CD4-positive, alpha-beta T cell (primary cell): ENCODE measurements at regions not wholly inside any gene's neighbourhood (a gene's known extent, or its start where the extent isn't known, plus 50 kb on each side); places are given as distances from the start of the nearest gene placed in this dataset.

Source experiments
- ATAC-seq: fragments of 200-7000 bp; cut with Tn5 transposase; one replicate; pipeline ENCODE4 v1.10.0; 2022; ENCODE audit warnings: mild to moderate bottlenecking; ENCODE audit not compliant: poor library complexity
- CTCF ChIA-PET: fragments of 350-600 bp; sonication (Branson Sonifier 250); formaldehyde crosslinking; loops from one replicate; lab custom pipeline; 2021; ENCODE audit warnings: antibody characterized with exemption, inconsistent platforms; lab: Charles Lee
- POLR2A ChIA-PET: fragments of 350-600 bp; sonication (Branson Sonifier 250); formaldehyde crosslinking; loops from one replicate; lab custom pipeline; 2021; ENCODE audit warnings: antibody characterized with exemption, inconsistent platforms; lab: Charles Lee
- DNase-seq, 14 experiments: peaks; one replicate each; pipeline ENCODE4 v3.0.0-alpha.2; 2013 to 2020; ENCODE audit warnings: mixed read lengths in 2 of 14
- H3K27ac ChIP-seq, 2 donors: one replicate each; pipeline versions ENCODE4 v1.5.1 to v1.7.0; 2013; ENCODE audit warnings: low read length in 2 of 2, low read depth in 1 of 2, mild to moderate bottlenecking in 1 of 2
- H3K27me3 ChIP-seq, 2 experiments: 1 replicate in 1 of 2; 2 replicates in 1 of 2; pipeline versions ENCODE4 v1.6.1 to v1.7.0; 2013; ENCODE audit warnings: low read length in 2 of 2, control low read depth in 1 of 2, mild to moderate bottlenecking in 1 of 2, moderate library complexity in 1 of 2; ENCODE audit not compliant: insufficient read depth in 2 of 2, control insufficient read depth in 1 of 2
- H3K36me3 ChIP-seq: one replicate; pipeline ENCODE4 v1.6.1; 2013; ENCODE audit warnings: low read length, control low read depth; ENCODE audit not compliant: insufficient read depth
- H3K4me1 ChIP-seq: one replicate; pipeline ENCODE4 v1.6.1; 2013; ENCODE audit warnings: low read length, control low read depth; ENCODE audit not compliant: insufficient read depth
- H3K4me3 ChIP-seq: one replicate; pipeline ENCODE4 v1.5.1; 2013; ENCODE audit warnings: mild to moderate bottlenecking, low read length, moderate library complexity
- H3K9me3 ChIP-seq, 2 experiments: 1 replicate in 1 of 2; 2 replicates in 1 of 2; pipeline versions ENCODE4 v1.6.1 to v1.7.0; 2013; ENCODE audit warnings: low read length in 2 of 2, mild to moderate bottlenecking in 2 of 2, control low read depth in 1 of 2, moderate library complexity in 1 of 2; ENCODE audit not compliant: control insufficient read depth in 1 of 2, insufficient read depth in 1 of 2
- H3K27ac Mint-ChIP-seq: one replicate; pipeline ENCODE4 v1.8.0; 2020; ENCODE audit warnings: mixed read lengths
- H3K27me3 Mint-ChIP-seq: one replicate; pipeline ENCODE4 v1.8.0; 2021; ENCODE audit warnings: mixed read lengths
- H3K36me3 Mint-ChIP-seq: one replicate; pipeline ENCODE4 v1.8.0; 2021; ENCODE audit warnings: low read depth, mixed read lengths
- H3K4me1 Mint-ChIP-seq: one replicate; pipeline ENCODE4 v1.8.0; 2021; ENCODE audit warnings: low read depth, mixed read lengths
- H3K4me3 Mint-ChIP-seq: one replicate; pipeline ENCODE4 v1.8.0; 2020; ENCODE audit warnings: mild to moderate bottlenecking, mixed read lengths
- H3K9me3 Mint-ChIP-seq: one replicate; pipeline ENCODE4 v1.8.0; 2020; ENCODE audit warnings: mixed read lengths
- intact Hi-C, 2 experiments: fragments of 100-400 bp; cut with DNase I in 1 of 2; cut with micrococcal nuclease in 1 of 2; formaldehyde crosslinking; loops; one replicate each; pipeline versions ENCODE4 v1.15.1 to v1.9.0; 2023 to 2025; cut with DNase I, micrococcal nuclease
- TF ChIP-seq, protein P1 (sequence below): fragments of 200-600 bp; IDR thresholded peaks from one replicate; pipeline ENCODE4 v1.8.0; 2022; ENCODE audit warnings: antibody characterized with exemption, mild to moderate bottlenecking

DNA sequence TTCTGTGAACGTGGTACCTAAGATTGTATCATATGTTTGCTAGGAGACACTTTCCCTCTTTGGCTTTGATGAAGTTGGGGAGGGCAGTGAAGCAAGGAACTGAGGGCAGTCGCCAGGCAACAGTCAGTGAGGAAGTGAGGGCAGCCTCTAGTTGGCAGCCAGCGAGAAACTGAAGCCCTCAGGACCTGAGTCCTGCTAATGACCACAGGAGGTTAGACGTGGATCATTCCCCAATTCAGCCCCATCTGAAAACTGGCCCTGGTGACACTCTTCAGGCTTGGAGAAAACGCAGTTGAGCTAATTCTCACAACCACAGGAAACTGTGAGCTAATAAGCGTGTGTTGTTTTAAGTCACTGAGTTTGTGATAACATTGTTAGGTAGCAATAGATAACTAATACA, 84.5 kb upstream of the REG3G start:
- no peak overlapping the region for H3K27ac Mint-ChIP-seq

DNA sequence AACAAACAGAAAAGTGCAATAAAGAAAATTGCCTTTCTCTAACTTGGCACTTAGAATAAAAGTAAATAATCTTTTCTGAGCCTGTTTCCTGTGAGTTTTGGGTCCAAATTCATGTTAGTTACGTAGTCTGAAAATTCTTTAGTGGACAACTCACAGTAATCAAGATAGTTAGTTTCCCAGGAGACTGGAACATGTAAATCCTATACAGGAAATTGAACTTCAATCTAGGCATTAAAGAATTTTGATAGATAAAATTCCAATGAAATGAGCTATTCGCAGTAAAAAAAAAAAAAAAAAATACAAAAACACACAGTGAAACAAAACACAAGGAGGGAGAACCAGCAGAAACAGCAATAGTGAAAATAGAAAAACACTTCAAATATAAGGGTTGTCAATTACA, 83.8 kb upstream of the REG3G start:
- no peaks in the 10 kb centered on the region for H3K27me3 Mint-ChIP-seq
- Histone ChIP-seq H3K36me3 (no peaks in the 10 kb centered on the region), H3K4me1 (no peaks in the 10 kb centered on the region), H3K27me3 (no peaks in the 10 kb centered on the region), H3K9me3 (peaks cover 0 to 12% of the 10 kb centered on the region in 2 experiments), H3K27ac (no peak overlapping the region), H3K4me3 (no peak overlapping the region)
- ATAC-seq (no peak), DNase-seq (no peak)
- intact Hi-C loops: no loop called here
- TF ChIP-seq, protein P1, sequence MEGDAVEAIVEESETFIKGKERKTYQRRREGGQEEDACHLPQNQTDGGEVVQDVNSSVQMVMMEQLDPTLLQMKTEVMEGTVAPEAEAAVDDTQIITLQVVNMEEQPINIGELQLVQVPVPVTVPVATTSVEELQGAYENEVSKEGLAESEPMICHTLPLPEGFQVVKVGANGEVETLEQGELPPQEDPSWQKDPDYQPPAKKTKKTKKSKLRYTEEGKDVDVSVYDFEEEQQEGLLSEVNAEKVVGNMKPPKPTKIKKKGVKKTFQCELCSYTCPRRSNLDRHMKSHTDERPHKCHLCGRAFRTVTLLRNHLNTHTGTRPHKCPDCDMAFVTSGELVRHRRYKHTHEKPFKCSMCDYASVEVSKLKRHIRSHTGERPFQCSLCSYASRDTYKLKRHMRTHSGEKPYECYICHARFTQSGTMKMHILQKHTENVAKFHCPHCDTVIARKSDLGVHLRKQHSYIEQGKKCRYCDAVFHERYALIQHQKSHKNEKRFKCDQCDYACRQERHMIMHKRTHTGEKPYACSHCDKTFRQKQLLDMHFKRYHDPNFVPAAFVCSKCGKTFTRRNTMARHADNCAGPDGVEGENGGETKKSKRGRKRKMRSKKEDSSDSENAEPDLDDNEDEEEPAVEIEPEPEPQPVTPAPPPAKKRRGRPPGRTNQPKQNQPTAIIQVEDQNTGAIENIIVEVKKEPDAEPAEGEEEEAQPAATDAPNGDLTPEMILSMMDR: no peak
- H3K4me1 Mint-ChIP-seq: no peaks in the 10 kb centered on the region
- peaks cover 7% of the 10 kb centered on the region for H3K9me3 Mint-ChIP-seq
- H3K27ac Mint-ChIP-seq: no peak overlapping the region
- no peaks in the 10 kb centered on the region for H3K36me3 Mint-ChIP-seq
- POLR2A ChIA-PET: no interaction called here
- CTCF ChIA-PET: no interaction called here
- no peak overlapping the region for H3K4me3 Mint-ChIP-seq

More for the DNA sequence above, 84.5 kb upstream of the REG3G start:
- ATAC-seq (no peak), DNase-seq (no peak)
- no peaks in the 10 kb centered on the region for H3K36me3 Mint-ChIP-seq
- Histone ChIP-seq H3K9me3 (peaks cover 0 to 12% of the 10 kb centered on the region in 2 experiments), H3K27me3 (no peaks in the 10 kb centered on the region), H3K27ac (no peak overlapping the region), H3K4me1 (no peaks in the 10 kb centered on the region), H3K36me3 (no peaks in the 10 kb centered on the region), H3K4me3 (no peak overlapping the region)
- intact Hi-C loops: no loop called here
- no peaks in the 10 kb centered on the region for H3K4me1 Mint-ChIP-seq
- no peak overlapping the region for H3K4me3 Mint-ChIP-seq
- TF ChIP-seq, protein P1: no peak
- H3K27me3 Mint-ChIP-seq: no peaks in the 10 kb centered on the region
- CTCF ChIA-PET: no interaction called here
- peaks cover 7% of the 10 kb centered on the region for H3K9me3 Mint-ChIP-seq
- POLR2A ChIA-PET: no interaction called here

DNA sequence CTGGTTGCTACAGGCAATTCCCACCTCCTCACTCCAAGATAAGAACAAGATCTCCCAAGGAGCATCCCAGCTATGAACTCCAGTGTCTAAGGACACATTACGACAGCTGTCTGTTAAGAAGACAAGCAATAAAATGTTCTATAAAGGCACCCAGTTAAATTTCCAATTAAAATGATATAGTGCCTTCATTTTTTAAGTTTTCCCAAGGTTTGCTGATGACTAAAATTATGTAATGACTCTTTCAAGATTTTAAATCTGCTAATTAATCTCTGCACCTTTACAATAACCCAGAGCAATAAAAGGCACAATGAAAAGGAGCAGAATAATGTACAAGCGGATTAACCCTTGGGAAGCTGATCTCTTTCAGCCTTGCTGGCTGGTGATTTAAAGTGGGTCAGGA, 61.6 kb upstream of the REG3G start:
- DNase-seq: no peak
- H3K27ac ChIP-seq: no peak overlapping the region
- ChIA-PET POLR2A (no interaction called here), CTCF (no interaction called here)
- intact Hi-C loops: no loop called here
- Mint-ChIP-seq H3K4me1 (no peaks in the 10 kb centered on the region), H3K4me3 (no peak overlapping the region), H3K36me3 (no peaks in the 10 kb centered on the region), H3K27me3 (no peaks in the 10 kb centered on the region), H3K9me3 (peaks cover 4% of the 10 kb centered on the region), H3K27ac (no peak overlapping the region)
- H3K4me1 ChIP-seq: no peaks in the 10 kb centered on the region
- H3K27me3 ChIP-seq: no peaks in the 10 kb centered on the region
- peaks cover 0 to 5% of the 10 kb centered on the region in 2 experiments for H3K9me3 ChIP-seq
- TF ChIP-seq, protein P1: no peak
- no peaks in the 10 kb centered on the region for H3K36me3 ChIP-seq
- H3K4me3 ChIP-seq: no peak overlapping the region
- ATAC-seq: no peak
